H1 (cell line): ENCODE measurements at regions not wholly inside any gene's neighbourhood (a gene's known extent, or its start where the extent isn't known, plus 50 kb on each side); places are given as distances from the start of the nearest gene placed in this dataset.
A peak's percentile ranks its signal among the peaks of the same experiment; 100 is the strongest.

Source experiments
- CTCF ChIA-PET: fragments of 300-600 bp; sonication (Branson Sonifier 250); formaldehyde crosslinking; loops from one replicate; lab custom pipeline; 2021; ENCODE audit not compliant: partially characterized antibody; lab: Charles Lee
- POLR2A ChIA-PET: fragments of 300-600 bp; sonication (Branson Sonifier 250); formaldehyde crosslinking; loops from one replicate; lab custom pipeline; 2021; ENCODE audit warnings: inconsistent platforms; ENCODE audit not compliant: partially characterized antibody; lab: Charles Lee
- DNase-seq, 2 experiments: peaks; one replicate each; pipeline versions ENCODE4 v3.0.0 to v3.0.0-alpha.2; 2010 to 2022; ENCODE audit warnings: low spot score in 2 of 2, low read depth in 1 of 2, mixed read lengths in 1 of 2
- FAIRE-seq: peaks from 2 replicates; lab custom pipeline; 2011; peaks lifted over from hg19 to GRCh38; lab: Jason Lieb, UNC
- H2AFZ ChIP-seq: 2 replicates; pipeline ENCODE4 v1.8.1; 2012; ENCODE audit warnings: low read length, inconsistent platforms
- H2AK5ac ChIP-seq: 2 replicates; pipeline ENCODE4 v1.6.1; 2013; ENCODE audit warnings: low read depth, low read length
- H2BK120ac ChIP-seq: replicated peaks from 2 replicates; pipeline ENCODE3; 2013; ENCODE audit warnings: low read depth, low read length, inconsistent platforms
- H2BK12ac ChIP-seq: 2 replicates; pipeline ENCODE4 v1.6.1; 2013; ENCODE audit warnings: low read depth, low read length
- H2BK15ac ChIP-seq: 2 replicates; pipeline ENCODE4 v1.6.1; 2013; ENCODE audit warnings: low read length
- H2BK20ac ChIP-seq: 2 replicates; pipeline ENCODE4 v1.6.1; 2013; ENCODE audit warnings: low read length
- H2BK5ac ChIP-seq: 2 replicates; pipeline ENCODE4 v1.6.1; 2013; ENCODE audit warnings: low read depth, low read length
- H3K14ac ChIP-seq: 2 replicates; pipeline ENCODE4 v1.6.1; 2013; ENCODE audit warnings: inconsistent platforms; ENCODE audit not compliant: insufficient read length
- H3K18ac ChIP-seq: 2 replicates; pipeline ENCODE4 v1.6.1; 2013; ENCODE audit warnings: low read length; ENCODE audit errors: extremely low read depth
- H3K23ac ChIP-seq: 2 replicates; pipeline ENCODE4 v1.6.1; 2013; ENCODE audit warnings: inconsistent platforms; ENCODE audit not compliant: insufficient read length
- H3K23me2 ChIP-seq: 2 replicates; pipeline ENCODE4 v1.6.1; 2013; ENCODE audit warnings: low read depth, low read length
- H3K27ac ChIP-seq: 2 replicates; pipeline ENCODE4 v1.6.1; 2011; ENCODE audit warnings: low read depth, low read length, inconsistent platforms
- H3K27me3 ChIP-seq, 4 experiments: replicated peaks in 1 of 4; 1 replicate in 1 of 4; 2 replicates in 3 of 4; pipeline versions ENCODE4 v1.6.1 to v1.8.1; 2011 to 2013; ENCODE audit warnings: low read length in 3 of 4, mild to moderate bottlenecking in 3 of 4, inconsistent platforms in 2 of 4, mixed read lengths in 2 of 4, moderate library complexity in 1 of 4; ENCODE audit not compliant: control insufficient read depth in 3 of 4, insufficient read depth in 3 of 4; ENCODE audit errors: extremely low read depth in 1 of 4
- H3K36me3 ChIP-seq, 4 experiments: 2 replicates each; pipeline versions ENCODE4 v1.6.1 to v1.8.1; 2011 to 2013; ENCODE audit warnings: mild to moderate bottlenecking in 4 of 4, low read length in 3 of 4, moderate library complexity in 2 of 4, control low read depth in 1 of 4, inconsistent platforms in 1 of 4; ENCODE audit not compliant: insufficient read depth in 4 of 4, control insufficient read depth in 2 of 4
- H3K4ac ChIP-seq: replicated peaks from 2 replicates; pipeline ENCODE3; 2013; ENCODE audit warnings: low read length, low read depth, mixed read lengths, inconsistent platforms; ENCODE audit not compliant: insufficient read length
- H3K4me1 ChIP-seq, 4 experiments: replicated peaks in 1 of 4; 1 replicate in 1 of 4; 2 replicates in 3 of 4; pipeline versions ENCODE4 v1.6.1 to v1.8.1; 2011 to 2013; ENCODE audit warnings: low read length in 3 of 4, inconsistent platforms in 2 of 4, mixed read lengths in 1 of 4; ENCODE audit not compliant: insufficient read depth in 4 of 4, control insufficient read depth in 3 of 4
- H3K4me2 ChIP-seq, 2 experiments: 2 replicates each; pipeline versions ENCODE4 v1.6.1 to v1.8.1; 2011 to 2013; ENCODE audit warnings: low read depth in 2 of 2, low read length in 2 of 2, control low read depth in 1 of 2, inconsistent platforms in 1 of 2, mild to moderate bottlenecking in 1 of 2; ENCODE audit not compliant: insufficient read depth in 1 of 2
- H3K4me3 ChIP-seq, 4 experiments: fragments of 200-600, 300-600 bp in 1 of 4; sonication (generic), shearing (Covaris generic), sonication (Bioruptor Twin) in 1 of 4; 2 replicates each; pipeline versions ENCODE4 v1.5.1 to v1.8.1; 2011 to 2016; ENCODE audit warnings: low read length in 4 of 4, low read depth in 3 of 4, control low read depth in 2 of 4, inconsistent platforms in 2 of 4, mild to moderate bottlenecking in 2 of 4, mixed read lengths in 1 of 4, moderate library complexity in 1 of 4; ENCODE audit not compliant: insufficient read depth in 2 of 4; ENCODE audit errors: extremely low read depth in 1 of 4
- H3K56ac ChIP-seq: replicated peaks from 2 replicates; pipeline ENCODE3; 2013; ENCODE audit warnings: low read depth, mild to moderate bottlenecking, mixed read lengths, low read length, inconsistent platforms; ENCODE audit not compliant: insufficient read length
- H3K79me1 ChIP-seq: 2 replicates; pipeline ENCODE4 v1.6.1; 2013; ENCODE audit warnings: low read depth, low read length, control low read depth
- H3K79me2 ChIP-seq, 2 experiments: 2 replicates each; pipeline versions ENCODE4 v1.6.1 to v1.8.1; 2012 to 2013; ENCODE audit warnings: low read length in 2 of 2, mild to moderate bottlenecking in 2 of 2, inconsistent platforms in 1 of 2; ENCODE audit not compliant: insufficient read depth in 2 of 2, control insufficient read depth in 1 of 2
- H3K9ac ChIP-seq, 4 experiments: replicated peaks in 1 of 4; 1 replicate in 1 of 4; 2 replicates in 3 of 4; pipeline versions ENCODE4 v1.6.1 to v1.8.1; 2011 to 2013; ENCODE audit warnings: low read depth in 3 of 4, low read length in 3 of 4, control low read depth in 2 of 4, mild to moderate bottlenecking in 2 of 4, moderate library complexity in 2 of 4, inconsistent platforms in 1 of 4; ENCODE audit errors: extremely low read depth in 1 of 4
- H3K9me3 ChIP-seq, 2 experiments: 2 replicates each; pipeline versions ENCODE4 v1.6.1 to v1.8.1; 2012 to 2013; ENCODE audit warnings: mild to moderate bottlenecking in 2 of 2, moderate library complexity in 2 of 2, control low read depth in 1 of 2, inconsistent platforms in 1 of 2, low read depth in 1 of 2, low read length in 1 of 2, mixed read lengths in 1 of 2; ENCODE audit not compliant: insufficient read depth in 2 of 2
- H4K20me1 ChIP-seq, 2 experiments: replicated peaks in 1 of 2; 2 replicates each; pipeline versions ENCODE3 to v1.8.1; 2011 to 2013; ENCODE audit warnings: inconsistent platforms in 2 of 2, low read length in 2 of 2, mild to moderate bottlenecking in 1 of 2; ENCODE audit not compliant: insufficient read depth in 2 of 2, control insufficient read depth in 1 of 2
- H4K5ac ChIP-seq: 2 replicates; pipeline ENCODE4 v1.6.1; 2013; ENCODE audit warnings: low read length, low read depth, mixed read lengths, inconsistent platforms; ENCODE audit not compliant: insufficient read length
- H4K8ac ChIP-seq: 2 replicates; pipeline ENCODE4 v1.8.0; 2013; ENCODE audit warnings: mild to moderate bottlenecking, moderate library complexity, low read length, inconsistent platforms; ENCODE audit not compliant: insufficient read depth; ENCODE audit errors: extremely low read depth
- H4K91ac ChIP-seq: replicated peaks from 2 replicates; pipeline ENCODE3; 2013; ENCODE audit warnings: low read length, mixed read lengths, inconsistent platforms; ENCODE audit not compliant: insufficient read length
- RAD21 ChIP-seq, 2 experiments: IDR thresholded peaks in 1 of 2; conservative IDR thresholded peaks in 1 of 2; 2 replicates each; pipeline ENCODE4 v1.6.1; 2011; ENCODE audit warnings: low read depth in 2 of 2, low read length in 2 of 2, improper control_type of control experiment in 1 of 2, inconsistent platforms in 1 of 2, mild to moderate bottlenecking in 1 of 2, moderate library complexity in 1 of 2
- RFX5 ChIP-seq: IDR thresholded peaks from 2 replicates; pipeline ENCODE4 v1.6.1; 2011; ENCODE audit warnings: low read depth, low read length, improper control_type of control experiment, borderline replicate concordance
- WGBS, 2 experiments: shearing (Covaris generic) in 1 of 2; methylation state at CpG; one replicate each; pipeline versions ENCODE4 v1.1.6 to v1.1.7; 2013 to 2015; ENCODE audit warnings: low lambda C conversion rate in 2 of 2, mixed read lengths in 2 of 2, inconsistent platforms in 1 of 2, low coverage in 1 of 2, missing lambda C conversion rate in 1 of 2; ENCODE audit not compliant: insufficient replicate concordance in 2 of 2, insufficient coverage in 1 of 2, insufficient read length in 1 of 2; ENCODE audit errors: extremely low coverage in 1 of 2, missing lambda C conversion rate in 1 of 2; 5-methylcytosine and 5-hydroxymethylcytosine counted together

DNA sequence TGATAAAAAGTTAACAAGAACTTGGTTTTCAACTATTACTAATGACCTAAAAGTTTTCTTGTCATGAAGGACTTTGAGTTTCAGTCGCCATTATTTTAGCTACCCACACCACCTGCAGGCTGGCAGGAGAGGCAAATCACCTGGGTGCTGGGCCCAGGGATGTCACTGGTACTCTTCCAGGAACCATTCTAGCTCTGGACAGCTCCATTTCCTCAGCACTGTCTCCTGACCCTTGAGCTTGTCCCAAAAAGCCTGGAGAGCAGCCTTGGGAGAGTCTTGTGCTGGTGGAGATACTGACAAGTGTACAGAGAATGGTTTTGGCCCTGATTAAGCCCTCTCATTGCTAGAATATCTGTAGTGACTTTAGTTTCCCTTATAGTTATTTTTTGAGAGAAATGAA, 1924.1 kb upstream of the WWC1 start:
- no peak overlapping the region for H2BK120ac ChIP-seq
- H3K56ac ChIP-seq, result no peak overlapping the region
- no peak overlapping the region for H4K91ac ChIP-seq
- H2BK12ac ChIP-seq, result no peak overlapping the region
- no peak overlapping the region for H2BK20ac ChIP-seq
- H3K4me2 ChIP-seq, result no peak overlapping the region
- no peaks in the 10 kb centered on the region for H4K20me1 ChIP-seq
- no peak overlapping the region for H2AK5ac ChIP-seq
- H3K23ac ChIP-seq, result no peak overlapping the region
- DNase-seq (no peak), FAIRE-seq (no peak)
- no peaks in the 10 kb centered on the region for H3K79me2 ChIP-seq
- WGBS, 2 experiments, result 95% methylated on average over 1 of the region's 1 CpG; no CpG with 5 or more reads in 1 of the 2 experiments
- H2BK5ac ChIP-seq, result no peak overlapping the region
- H3K4me1 ChIP-seq, result peaks cover 0 to 6% (median 2%) of the 10 kb centered on the region in 4 experiments; a peak in 1 of 7 replicates
- H2BK15ac ChIP-seq, result no peak overlapping the region
- no peak overlapping the region for H2AFZ ChIP-seq
- ChIA-PET CTCF (interaction anchor here (1.0 kb wide), 1 partner anchor 25 kb away, joined by 4 read pairs; no protein-coding TSS in a partner anchor), POLR2A (no interaction called here)
- no peak overlapping the region for H3K4me3 ChIP-seq
- no peak overlapping the region for H3K14ac ChIP-seq
- H3K27ac ChIP-seq, result no peak overlapping the region
- H4K8ac ChIP-seq, result no peak overlapping the region
- no peaks in the 10 kb centered on the region for H3K27me3 ChIP-seq
- no peak overlapping the region for H3K4ac ChIP-seq
- TF ChIP-seq RAD21 (IDR thresholded peaks at IDR 0.05 in 1 of 2, conservative IDR thresholded peaks at IDR 0.05 in 1 of 2; ENCODE audit: low read depth in 2 of 2, low read length in 2 of 2), result peak; percentile 15 to 41; a peak in 3 of 4 replicates
- TF ChIP-seq RFX5, result no peak
- H3K36me3 ChIP-seq, result no peaks in the 10 kb centered on the region
- H3K9me3 ChIP-seq, result no peaks in the 10 kb centered on the region
- H3K18ac ChIP-seq, result no peak overlapping the region
- no peak overlapping the region for H4K5ac ChIP-seq
- no peak overlapping the region for H3K9ac ChIP-seq
- H3K79me1 ChIP-seq, result no peaks in the 10 kb centered on the region
- no peaks in the 10 kb centered on the region for H3K23me2 ChIP-seq
